WTC11 (cell line): ENCODE measurements at regions not wholly inside any gene's neighbourhood (a gene's known extent, or its start where the extent isn't known, plus 50 kb on each side); places are given as distances from the start of the nearest gene placed in this dataset.

ENCODE experiments used
- CTCF ChIP-seq: fragments of 200-600 bp; IDR thresholded peaks from 2 replicates; pipeline ENCODE4 v1.8.0; 2022; ENCODE audit warnings: antibody characterized with exemption
- ELF4 ChIP-seq: sonication (generic); formaldehyde crosslinking; IDR thresholded peaks from 2 replicates; pipeline ENCODE4 v1.8.1; 2022; ENCODE audit warnings: low read depth, mild to moderate bottlenecking, moderate library complexity, missing genetic modification reagents
- KAT7 ChIP-seq: sonication (generic); formaldehyde crosslinking; IDR thresholded peaks from 2 replicates; pipeline ENCODE4 v1.8.1; 2023; ENCODE audit warnings: missing genetic modification reagents, mild to moderate bottlenecking, borderline replicate concordance
- NR2C2 ChIP-seq: sonication (generic); formaldehyde crosslinking; IDR thresholded peaks from 2 replicates; pipeline ENCODE4 v1.8.0; 2022; ENCODE audit warnings: mild to moderate bottlenecking, missing genetic modification reagents
- ZNF423 ChIP-seq: fragments of 250-450 bp; sonication (Bioruptor Pico); IDR thresholded peaks from 2 replicates; pipeline ENCODE4 v2.1.2; 2022; ENCODE audit warnings: mild to moderate bottlenecking, moderate library complexity

- no peak for TF ChIP-seq ZNF423 (CRISPR knock-in tag)
- TF ChIP-seq ELF4, result no peak
- no peak for TF ChIP-seq KAT7
- TF ChIP-seq NR2C2, result no peak
- no peak for TF ChIP-seq CTCF
Measured at GRCh38 chr1:217049081-217049480, 325.9 kb upstream of the ESRRG start.
